ENCODE measurements at regions not wholly inside any gene's neighbourhood (a gene's known extent, or its start where the extent isn't known, plus 50 kb on each side); places are given as distances from the start of the nearest gene placed in this dataset.

DNA sequence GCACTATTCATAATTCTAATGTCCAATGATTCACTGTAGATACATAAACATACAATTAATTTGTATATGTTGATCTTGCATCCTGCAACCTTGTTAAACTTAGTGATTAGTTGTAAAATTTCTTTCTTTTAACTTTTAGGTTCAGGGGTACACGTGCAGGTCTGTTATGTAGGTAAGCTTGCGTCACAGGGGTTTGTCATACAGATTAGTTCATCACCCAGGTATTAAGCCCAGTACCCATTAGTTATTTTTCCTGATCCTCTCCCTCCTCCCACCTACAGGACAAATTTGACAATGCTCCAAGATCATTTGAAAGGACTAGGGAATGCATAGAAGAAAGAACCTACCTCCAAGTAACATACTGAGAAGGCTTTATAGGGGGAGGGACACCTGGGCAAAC, 290.1 kb downstream of the SRBD1 start:
- TF ChIP-seq EZH2phosphoT487 (IDR thresholded peaks at IDR 0.05; ENCODE audit: low read length) (no peak), EZH2 (optimal IDR thresholded peaks at IDR 0.05; ENCODE audit: low read depth, low read length) (no peak)
- TF ChIP-seq, protein P1, sequence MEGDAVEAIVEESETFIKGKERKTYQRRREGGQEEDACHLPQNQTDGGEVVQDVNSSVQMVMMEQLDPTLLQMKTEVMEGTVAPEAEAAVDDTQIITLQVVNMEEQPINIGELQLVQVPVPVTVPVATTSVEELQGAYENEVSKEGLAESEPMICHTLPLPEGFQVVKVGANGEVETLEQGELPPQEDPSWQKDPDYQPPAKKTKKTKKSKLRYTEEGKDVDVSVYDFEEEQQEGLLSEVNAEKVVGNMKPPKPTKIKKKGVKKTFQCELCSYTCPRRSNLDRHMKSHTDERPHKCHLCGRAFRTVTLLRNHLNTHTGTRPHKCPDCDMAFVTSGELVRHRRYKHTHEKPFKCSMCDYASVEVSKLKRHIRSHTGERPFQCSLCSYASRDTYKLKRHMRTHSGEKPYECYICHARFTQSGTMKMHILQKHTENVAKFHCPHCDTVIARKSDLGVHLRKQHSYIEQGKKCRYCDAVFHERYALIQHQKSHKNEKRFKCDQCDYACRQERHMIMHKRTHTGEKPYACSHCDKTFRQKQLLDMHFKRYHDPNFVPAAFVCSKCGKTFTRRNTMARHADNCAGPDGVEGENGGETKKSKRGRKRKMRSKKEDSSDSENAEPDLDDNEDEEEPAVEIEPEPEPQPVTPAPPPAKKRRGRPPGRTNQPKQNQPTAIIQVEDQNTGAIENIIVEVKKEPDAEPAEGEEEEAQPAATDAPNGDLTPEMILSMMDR (IDR thresholded peaks at IDR 0.05; ENCODE audit: low read length): no peak
- H3K4me3 ChIP-seq (ENCODE audit: low read length): no peak overlapping the region

DNA sequence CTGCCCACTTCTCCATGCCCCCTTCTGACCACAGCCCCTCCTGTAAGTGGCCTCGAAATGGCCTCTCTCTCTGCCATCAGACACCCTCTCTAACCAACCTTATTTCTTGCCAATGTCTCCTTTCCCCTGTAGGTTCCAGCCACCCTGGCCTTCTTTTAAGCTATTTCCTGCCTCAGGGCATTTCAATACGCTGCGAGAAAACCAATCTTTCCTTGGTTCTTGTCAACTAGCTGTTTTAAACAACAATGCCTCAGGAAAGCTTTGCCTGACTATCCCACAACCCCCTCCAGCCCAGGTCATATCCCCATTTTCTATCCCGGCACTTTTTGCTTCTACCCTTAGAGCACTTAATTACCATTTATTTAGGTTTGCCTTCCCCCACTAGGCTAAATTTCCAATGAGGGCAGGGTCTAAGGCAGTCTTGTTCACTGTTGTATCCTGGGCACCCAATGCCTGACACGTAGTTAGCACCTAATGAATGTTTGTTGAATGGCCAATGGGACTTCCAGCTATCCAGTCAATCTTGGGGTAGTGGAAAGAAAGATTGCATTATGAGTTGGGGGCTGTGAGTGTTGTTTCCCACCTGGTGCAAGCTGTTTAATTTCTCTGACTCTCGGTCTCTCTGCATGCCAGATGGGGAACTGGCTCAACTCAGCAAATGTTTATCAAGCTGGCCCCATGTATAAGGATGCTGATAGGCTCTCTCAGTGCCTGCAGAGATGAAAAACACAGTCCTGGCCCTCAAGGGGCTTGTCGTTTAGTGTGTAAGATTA, 291.2 kb downstream of the SRBD1 start:
- Histone ChIP-seq H2AFZ (ENCODE audit: low read length) (no peak overlapping the region), H3K27me3 (replicated peaks; ENCODE audit: insufficient read depth, low read length) (no peaks in the 10 kb centered on the region), H3K9me3 (replicated peaks; ENCODE audit: insufficient read depth, low read length) (no peaks in the 10 kb centered on the region), H4K20me1 (ENCODE audit: insufficient read depth, low read length) (no peaks in the 10 kb centered on the region), H3K9me2 (replicated peaks; ENCODE audit: insufficient read depth, low read length) (no peaks in the 10 kb centered on the region), H3K4me1 (ENCODE audit: low read length) (no peaks in the 10 kb centered on the region), H3K4me3 (ENCODE audit: low read length) (no peak overlapping the region), H3K4me2 (ENCODE audit: low read depth, low read length) (no peak overlapping the region), H3F3A (ENCODE audit: insufficient read depth, low read length) (no peaks in the 10 kb centered on the region), H3K27ac (ENCODE audit: low read length) (no peak overlapping the region), H3K36me3 (replicated peaks; ENCODE audit: insufficient read depth, low read length) (no peaks in the 10 kb centered on the region), H3K9ac (ENCODE audit: low read length) (no peak overlapping the region), H3K79me2 (ENCODE audit: low read length) (no peaks in the 10 kb centered on the region)
- no peak for TF ChIP-seq EZH2 (optimal IDR thresholded peaks at IDR 0.05; ENCODE audit: low read depth, low read length)
- TF ChIP-seq, protein P1 (IDR thresholded peaks at IDR 0.05; ENCODE audit: low read length): no peak
- TF ChIP-seq EZH2phosphoT487 (IDR thresholded peaks at IDR 0.05; ENCODE audit: low read length): no peak
- no peak for DNase-seq

More for the DNA sequence above, 290.1 kb downstream of the SRBD1 start:
- Histone ChIP-seq H3K9me2 (replicated peaks; ENCODE audit: insufficient read depth, low read length) (no peaks in the 10 kb centered on the region), H3K9ac (ENCODE audit: low read length) (no peak overlapping the region), H3K27me3 (replicated peaks; ENCODE audit: insufficient read depth, low read length) (no peaks in the 10 kb centered on the region), H3K4me1 (ENCODE audit: low read length) (no peaks in the 10 kb centered on the region), H2AFZ (ENCODE audit: low read length) (no peak overlapping the region), H3F3A (ENCODE audit: insufficient read depth, low read length) (no peaks in the 10 kb centered on the region), H3K27ac (ENCODE audit: low read length) (no peak overlapping the region), H3K36me3 (replicated peaks; ENCODE audit: insufficient read depth, low read length) (no peaks in the 10 kb centered on the region), H4K20me1 (ENCODE audit: insufficient read depth, low read length) (no peaks in the 10 kb centered on the region), H3K79me2 (ENCODE audit: low read length) (no peaks in the 10 kb centered on the region), H3K9me3 (replicated peaks; ENCODE audit: insufficient read depth, low read length) (no peaks in the 10 kb centered on the region), H3K4me2 (ENCODE audit: low read depth, low read length) (no peak overlapping the region)
- no peak for DNase-seq

DNA sequence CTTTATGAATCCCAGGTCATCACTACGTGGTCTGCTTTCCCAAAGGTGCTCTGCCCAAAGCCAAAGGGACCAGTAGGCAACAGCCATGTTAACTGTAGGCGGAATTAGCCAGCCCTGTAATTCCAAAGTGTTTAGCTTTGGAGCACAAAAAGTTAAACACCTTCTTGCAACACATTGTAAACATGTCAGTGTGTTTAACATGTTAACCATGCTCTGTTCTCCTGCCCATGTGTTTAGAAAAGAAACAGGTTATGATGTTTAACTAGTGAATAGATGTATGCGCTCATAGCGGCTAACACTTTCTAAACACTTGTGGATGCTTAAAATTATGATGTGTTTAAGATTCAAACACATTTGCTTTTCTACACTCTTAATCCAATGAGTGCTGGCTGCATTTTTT, 292.4 kb downstream of the SRBD1 start:
- Histone ChIP-seq H3K4me1 (ENCODE audit: low read length) (no peaks in the 10 kb centered on the region), H3K79me2 (ENCODE audit: low read length) (no peaks in the 10 kb centered on the region), H3K9me3 (replicated peaks; ENCODE audit: insufficient read depth, low read length) (no peaks in the 10 kb centered on the region), H3F3A (ENCODE audit: insufficient read depth, low read length) (no peaks in the 10 kb centered on the region), H3K9ac (ENCODE audit: low read length) (no peak overlapping the region), H3K36me3 (replicated peaks; ENCODE audit: insufficient read depth, low read length) (no peaks in the 10 kb centered on the region), H3K4me3 (ENCODE audit: low read length) (no peak overlapping the region), H3K4me2 (ENCODE audit: low read depth, low read length) (no peak overlapping the region), H4K20me1 (ENCODE audit: insufficient read depth, low read length) (no peaks in the 10 kb centered on the region), H3K27me3 (replicated peaks; ENCODE audit: insufficient read depth, low read length) (no peaks in the 10 kb centered on the region), H2AFZ (ENCODE audit: low read length) (no peak overlapping the region), H3K27ac (ENCODE audit: low read length) (no peak overlapping the region), H3K9me2 (replicated peaks; ENCODE audit: insufficient read depth, low read length) (no peaks in the 10 kb centered on the region)
- TF ChIP-seq EZH2phosphoT487 (IDR thresholded peaks at IDR 0.05; ENCODE audit: low read length) (no peak), EZH2 (optimal IDR thresholded peaks at IDR 0.05; ENCODE audit: low read depth, low read length) (no peak)
- TF ChIP-seq, protein P1 (IDR thresholded peaks at IDR 0.05; ENCODE audit: low read length): no peak
- DNase-seq: no peak
